IMR-90 (cell line): ENCODE measurements at regions not wholly inside any gene's neighbourhood (a gene's known extent, or its start where the extent isn't known, plus 50 kb on each side); places are given as distances from the start of the nearest gene placed in this dataset.

Source experiments
- ATAC-seq: fragments of 200-7000 bp; cut with Tn5 transposase; 2 replicates; pipeline ENCODE4 v1.9.1; 2020; ENCODE audit warnings: low read depth, mild to moderate bottlenecking, moderate library complexity
- BruUV-seq: library from RNA; stranded (reverse); fragments of 400-500 nt; replicated peaks from 2 replicates; lab custom pipeline; 2021; lab: Mats Ljungman, UMichigan
- CTCF ChIA-PET: fragments of 300-600 bp; formaldehyde crosslinking; extraction: SDS; loops from one replicate; lab custom pipeline; 2021; ENCODE audit warnings: antibody characterized with exemption; lab: Yijun Ruan, JAX
- POLR2A ChIA-PET: fragments of 300-600 bp; sonication (Branson Sonifier 250); formaldehyde crosslinking; loops from one replicate; lab custom pipeline; 2022; ENCODE audit warnings: antibody characterized with exemption; ENCODE audit not compliant: unreplicated experiment; lab: Charles Lee
- DNase-seq: peaks from one replicate; pipeline ENCODE4 v3.0.0; 2013
- H2AFZ ChIP-seq: replicated peaks from 2 replicates; pipeline ENCODE3; 2013; ENCODE audit warnings: low read length, mild to moderate bottlenecking; ENCODE audit not compliant: poor library complexity
- H2AK5ac ChIP-seq: 2 replicates; pipeline ENCODE4 v1.6.1; 2013; ENCODE audit warnings: low read depth, low read length, inconsistent platforms
- H2AK9ac ChIP-seq: replicated peaks from 2 replicates; pipeline ENCODE3; 2013; ENCODE audit warnings: mild to moderate bottlenecking, low read depth, low read length, moderate library complexity; ENCODE audit not compliant: poor library complexity
- H2BK120ac ChIP-seq: 2 replicates; pipeline ENCODE4 v1.6.1; 2013; ENCODE audit warnings: low read depth, low read length, inconsistent platforms
- H2BK15ac ChIP-seq: 3 replicates; pipeline ENCODE4 v1.6.1; 2013; ENCODE audit warnings: low read depth, low read length, inconsistent platforms
- H2BK20ac ChIP-seq: 2 replicates; pipeline ENCODE4 v1.6.1; 2013; ENCODE audit warnings: low read depth, mild to moderate bottlenecking, inconsistent platforms, low read length, moderate library complexity
- H2BK5ac ChIP-seq: 2 replicates; pipeline ENCODE4 v1.6.1; 2013; ENCODE audit warnings: mild to moderate bottlenecking, low read depth, low read length, inconsistent platforms; ENCODE audit not compliant: poor library complexity, severe bottlenecking
- H3K14ac ChIP-seq: replicated peaks from 2 replicates; pipeline ENCODE4 v1.6.1; 2013; ENCODE audit warnings: low read depth, low read length, inconsistent platforms
- H3K18ac ChIP-seq: 2 replicates; pipeline ENCODE4 v1.6.1; 2013; ENCODE audit warnings: low read depth, low read length, control low read depth
- H3K23ac ChIP-seq: 2 replicates; pipeline ENCODE4 v1.6.1; 2013; ENCODE audit warnings: low read depth, low read length, inconsistent platforms
- H3K27ac ChIP-seq: 2 replicates; pipeline ENCODE4 v1.5.1; 2013; ENCODE audit warnings: mild to moderate bottlenecking, control low read depth, low read length; ENCODE audit not compliant: insufficient read depth
- H3K27me3 ChIP-seq: 2 replicates; pipeline ENCODE4 v1.6.1; 2013; ENCODE audit warnings: low read length; ENCODE audit not compliant: control insufficient read depth, insufficient read depth
- H3K36me3 ChIP-seq: 2 replicates; pipeline ENCODE4 v1.6.1; 2013; ENCODE audit warnings: low read length, mixed read lengths; ENCODE audit not compliant: control insufficient read depth, insufficient read depth
- H3K4ac ChIP-seq: 2 replicates; pipeline ENCODE4 v1.6.1; 2013; ENCODE audit warnings: low read depth, low read length, inconsistent platforms
- H3K4me1 ChIP-seq: 2 replicates; pipeline ENCODE4 v1.6.1; 2013; ENCODE audit warnings: low read length, mixed read lengths; ENCODE audit not compliant: control insufficient read depth, insufficient read depth
- H3K4me2 ChIP-seq: 2 replicates; pipeline ENCODE4 v1.6.1; 2013; ENCODE audit warnings: low read depth, mild to moderate bottlenecking, control low read depth, low read length, moderate library complexity
- H3K4me3 ChIP-seq: 2 replicates; pipeline ENCODE4 v1.5.1; 2013; ENCODE audit warnings: low read depth, mild to moderate bottlenecking, control low read depth, low read length, moderate library complexity; ENCODE audit not compliant: insufficient read depth
- H3K56ac ChIP-seq: 2 replicates; pipeline ENCODE4 v1.6.1; 2013; ENCODE audit warnings: low read length, inconsistent platforms; ENCODE audit not compliant: insufficient read depth; ENCODE audit errors: extremely low read depth
- H3K79me1 ChIP-seq, 2 experiments: 2 replicates each; pipeline ENCODE4 v1.6.1; 2013; ENCODE audit warnings: low read length in 2 of 2, inconsistent platforms in 1 of 2, low read depth in 1 of 2
- H3K9ac ChIP-seq: 2 replicates; pipeline ENCODE4 v1.6.1; 2013; ENCODE audit warnings: low read depth, low read length, control low read depth
- H3K9me1 ChIP-seq: 2 replicates; pipeline ENCODE4 v1.6.1; 2013; ENCODE audit warnings: low read length, inconsistent platforms; ENCODE audit not compliant: insufficient read depth
- H3K9me3 ChIP-seq: 2 replicates; pipeline ENCODE4 v1.6.1; 2013; ENCODE audit warnings: low read length; ENCODE audit not compliant: control insufficient read depth, insufficient read depth
- H4K20me1 ChIP-seq: 2 replicates; pipeline ENCODE4 v1.6.1; 2013; ENCODE audit warnings: low read length, inconsistent platforms; ENCODE audit not compliant: insufficient read depth
- H4K5ac ChIP-seq: 2 replicates; pipeline ENCODE4 v1.6.1; 2013; ENCODE audit warnings: mild to moderate bottlenecking, low read depth, low read length, control low read depth
- H4K8ac ChIP-seq, 2 experiments: 2 replicates each; pipeline ENCODE4 v1.6.1; 2013; ENCODE audit warnings: low read depth in 2 of 2, low read length in 2 of 2, control low read depth in 1 of 2, inconsistent platforms in 1 of 2
- H4K91ac ChIP-seq: 2 replicates; pipeline ENCODE4 v1.6.1; 2013; ENCODE audit warnings: low read depth, low read length, inconsistent platforms; ENCODE audit not compliant: insufficient read depth
- POLR2A ChIP-seq: IDR thresholded peaks from 2 replicates; pipeline ENCODE4 v1.6.1; 2012; ENCODE audit warnings: mild to moderate bottlenecking, low read depth, low read length
- WGBS, 2 experiments: methylation state at CpG; one replicate each; pipeline versions ENCODE4 v1.1.5 to v1.1.7; 2013; ENCODE audit warnings: missing lambda C conversion rate in 2 of 2; ENCODE audit not compliant: insufficient read length in 1 of 2; ENCODE audit errors: extremely low coverage in 2 of 2; 5-methylcytosine and 5-hydroxymethylcytosine counted together
- dilution Hi-C: fragments of 300-500 bp; cut with HindIII; formaldehyde crosslinking; loops from one replicate; pipeline ENCODE4 v1.14.3; 2018; ENCODE audit warnings: low sequenced_read_pairs; ENCODE audit not compliant: unreplicated experiment
- in situ Hi-C: fragments of 300-500 bp; cut with MboI; formaldehyde crosslinking; loops from 3 replicates; pipeline ENCODE4 v1.14.3; 2019; ENCODE audit warnings: low sequenced_read_pairs, inconsistent platforms, mixed read lengths
- intact Hi-C: fragments of 100-400 bp; cut with micrococcal nuclease; formaldehyde crosslinking; loops from 2 replicates; pipeline ENCODE4 v1.10.0; 2022

DNA sequence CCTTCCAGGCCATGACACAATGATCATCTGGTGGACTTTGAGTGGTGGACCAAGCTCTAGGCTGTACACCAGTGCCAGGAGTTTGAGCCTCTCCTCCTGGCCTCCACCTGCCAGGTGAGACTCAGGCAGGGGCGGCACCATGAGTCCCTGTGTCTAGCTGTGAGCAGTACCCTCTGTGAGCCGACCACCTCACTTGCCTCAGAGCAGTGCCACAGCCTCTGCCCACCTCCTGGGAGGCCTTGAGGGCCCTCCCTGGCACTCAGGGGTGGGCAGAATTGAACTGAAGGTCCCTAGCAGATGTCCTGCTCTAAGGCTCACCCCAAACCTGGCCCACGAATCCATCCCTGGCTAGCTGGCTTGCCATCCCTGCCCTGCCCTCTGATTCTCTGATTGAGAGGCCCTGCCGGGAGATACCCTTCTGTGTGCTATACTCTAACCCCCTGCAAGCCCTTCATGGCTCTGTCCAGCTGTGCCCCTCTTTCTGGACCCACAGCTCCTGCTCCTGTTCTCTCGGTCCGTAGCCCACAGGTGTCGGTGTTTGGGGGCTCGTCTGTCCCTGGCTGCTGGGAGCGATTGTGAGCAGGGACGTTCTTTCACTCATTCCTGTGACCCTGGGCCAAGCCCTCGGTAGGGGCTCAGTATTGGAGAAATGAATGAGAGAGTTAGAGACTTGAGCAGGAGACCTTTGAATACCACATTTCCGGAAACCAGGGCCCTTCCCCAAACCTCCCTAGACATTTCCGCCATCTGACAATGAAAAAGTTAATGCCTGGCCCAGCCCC lies 70.0 kb downstream of the INHBB start:
- Histone ChIP-seq H3K9me3 (peaks cover 2% of the 10 kb centered on the region; the same call in 1 of the 2 replicates), H4K91ac (no peak overlapping the region), H3K4me1 (no peaks in the 10 kb centered on the region), H3K4me3 (no peak overlapping the region), H2AK9ac (peak overlapping the region; percentile 28), H3K9ac (no peak overlapping the region), H3K4me2 (no peak overlapping the region), H3K27me3 (peaks cover 52% of the 10 kb centered on the region), H2BK20ac (no peak overlapping the region), H2AK5ac (no peak overlapping the region), H4K20me1 (no peaks in the 10 kb centered on the region), H3K18ac (no peak overlapping the region), H3K79me1 (no peaks in the 10 kb centered on the region), H3K23ac (no peak overlapping the region), H3K36me3 (no peaks in the 10 kb centered on the region), H2BK5ac (no peak overlapping the region), H2BK15ac (no peak overlapping the region), H3K27ac (no peak overlapping the region), H3K4ac (no peak overlapping the region), H3K56ac (no peak overlapping the region), H3K9me1 (no peaks in the 10 kb centered on the region; the same call in 1 of the 2 replicates), H4K5ac (no peak overlapping the region), H3K14ac (no peak overlapping the region), H2AFZ (no peak overlapping the region), H4K8ac (no peak overlapping the region), H2BK120ac (no peak overlapping the region)
- intact Hi-C loops (no loop called here), dilution Hi-C loops (no loop called here), in situ Hi-C loops (no loop called here)
- ChIA-PET CTCF (no interaction called here), POLR2A (no interaction called here)
- ATAC-seq (no peak), DNase-seq (no peak)
- BruUV-seq, result no TSS peak
- WGBS, 2 experiments, result 80% methylated on average over 1 of the region's 13 CpGs; no CpG with 5 or more reads in 1 of the 2 experiments
- no peak for TF ChIP-seq POLR2A
